H9 (cell line): ENCODE measurements at regions not wholly inside any gene's neighbourhood (a gene's known extent, or its start where the extent isn't known, plus 50 kb on each side); places are given as distances from the start of the nearest gene placed in this dataset.

Experiments
- DNase-seq: peaks from one replicate; pipeline ENCODE4 v3.0.0-alpha.2; 2017
- H2AFZ ChIP-seq: one replicate; pipeline ENCODE4 v1.6.1; 2013; ENCODE audit warnings: mild to moderate bottlenecking, low read length, control low read depth, moderate library complexity
- H2AK5ac ChIP-seq: 2 replicates; pipeline ENCODE4 v1.6.1; 2013; ENCODE audit warnings: low read length, control low read depth, mixed read lengths; ENCODE audit not compliant: insufficient read length
- H2BK120ac ChIP-seq: one replicate; pipeline ENCODE4 v1.6.1; 2013; ENCODE audit warnings: low read depth, mild to moderate bottlenecking, low read length, control low read depth, inconsistent platforms; ENCODE audit not compliant: poor library complexity, severe bottlenecking
- H2BK12ac ChIP-seq: 2 replicates; pipeline ENCODE4 v1.6.1; 2013; ENCODE audit warnings: low read length, control low read depth, mixed read lengths, low read depth; ENCODE audit not compliant: insufficient read length
- H2BK15ac ChIP-seq: 2 replicates; pipeline ENCODE4 v1.6.1; 2013; ENCODE audit warnings: low read depth, low read length, control low read depth
- H2BK20ac ChIP-seq: one replicate; pipeline ENCODE4 v1.6.1; 2013; ENCODE audit warnings: low read depth, mild to moderate bottlenecking, low read length, control low read depth, inconsistent platforms; ENCODE audit not compliant: poor library complexity, severe bottlenecking
- H2BK5ac ChIP-seq: 2 replicates; pipeline ENCODE4 v1.6.1; 2013; ENCODE audit warnings: low read length, control low read depth, mixed read lengths; ENCODE audit not compliant: insufficient read length
- H3K14ac ChIP-seq: 2 replicates; pipeline ENCODE4 v1.6.1; 2013; ENCODE audit warnings: low read length, control low read depth; ENCODE audit not compliant: insufficient read depth
- H3K18ac ChIP-seq: 2 replicates; pipeline ENCODE4 v1.6.1; 2013; ENCODE audit warnings: low read depth, mild to moderate bottlenecking, mixed read lengths, low read length, control low read depth; ENCODE audit not compliant: insufficient read length
- H3K23ac ChIP-seq: 2 replicates; pipeline ENCODE4 v1.6.1; 2013; ENCODE audit warnings: low read length, control low read depth, mixed read lengths, low read depth; ENCODE audit not compliant: insufficient read length
- H3K23me2 ChIP-seq: 2 replicates; pipeline ENCODE4 v1.6.1; 2013; ENCODE audit warnings: low read depth, mild to moderate bottlenecking, mixed read lengths, low read length, control low read depth; ENCODE audit not compliant: insufficient read length, poor library complexity, severe bottlenecking
- H3K27ac ChIP-seq: 2 replicates; pipeline ENCODE4 v1.5.1; 2013; ENCODE audit warnings: low read length, control low read depth, mixed read lengths, low read depth; ENCODE audit not compliant: insufficient read length
- H3K27me3 ChIP-seq: 2 replicates; pipeline ENCODE4 v1.6.1; 2013; ENCODE audit warnings: low read length, control low read depth, inconsistent platforms; ENCODE audit not compliant: insufficient read depth
- H3K4ac ChIP-seq: 2 replicates; pipeline ENCODE4 v1.6.1; 2013; ENCODE audit warnings: low read depth, mild to moderate bottlenecking, control low read depth, inconsistent platforms, low read length, moderate library complexity
- H3K4me1 ChIP-seq: 2 replicates; pipeline ENCODE4 v1.6.1; 2013; ENCODE audit warnings: low read length, control low read depth, inconsistent platforms; ENCODE audit not compliant: insufficient read depth
- H3K4me2 ChIP-seq: 2 replicates; pipeline ENCODE4 v1.6.1; 2013; ENCODE audit warnings: low read length, control low read depth, mixed read lengths; ENCODE audit not compliant: insufficient read length, insufficient read depth
- H3K56ac ChIP-seq: 2 replicates; pipeline ENCODE4 v1.6.1; 2013; ENCODE audit warnings: low read depth, mild to moderate bottlenecking, mixed read lengths, low read length, control low read depth; ENCODE audit not compliant: insufficient read length
- H3K79me1 ChIP-seq: 2 replicates; pipeline ENCODE4 v1.6.1; 2013; ENCODE audit warnings: low read depth, mild to moderate bottlenecking, moderate library complexity, low read length, control low read depth, inconsistent platforms; ENCODE audit not compliant: insufficient read depth, poor library complexity, severe bottlenecking
- H3K79me2 ChIP-seq: 2 replicates; pipeline ENCODE4 v1.6.1; 2013; ENCODE audit warnings: low read length, control low read depth, inconsistent platforms; ENCODE audit not compliant: insufficient read depth
- H3K9ac ChIP-seq: 2 replicates; pipeline ENCODE4 v1.6.1; 2013; ENCODE audit warnings: low read length, control low read depth, mixed read lengths; ENCODE audit not compliant: insufficient read length; ENCODE audit errors: extremely low read depth
- H3K9me3 ChIP-seq: one replicate; pipeline ENCODE4 v1.6.1; 2013; ENCODE audit warnings: low read depth, low read length, inconsistent platforms; ENCODE audit not compliant: control insufficient read depth
- H3T11ph ChIP-seq: one replicate; pipeline ENCODE4 v1.6.1; 2013; ENCODE audit warnings: mild to moderate bottlenecking, low read length, control low read depth, inconsistent platforms
- H4K20me1 ChIP-seq: one replicate; pipeline ENCODE4 v1.6.1; 2013; ENCODE audit not compliant: control insufficient read depth, insufficient read length, insufficient read depth
- H4K5ac ChIP-seq: 2 replicates; pipeline ENCODE4 v1.6.1; 2013; ENCODE audit warnings: low read depth, mild to moderate bottlenecking, mixed read lengths, low read length, control low read depth; ENCODE audit not compliant: insufficient read length
- H4K8ac ChIP-seq: replicated peaks from 2 replicates; pipeline ENCODE4 v1.6.1; 2013; ENCODE audit warnings: low read length, control low read depth, mixed read lengths, low read depth; ENCODE audit not compliant: insufficient read length
- H4K91ac ChIP-seq: 2 replicates; pipeline ENCODE4 v1.6.1; 2013; ENCODE audit warnings: low read depth, mild to moderate bottlenecking, moderate library complexity, mixed read lengths, low read length, control low read depth; ENCODE audit not compliant: insufficient read length
- H3K27ac Mint-ChIP-seq, 3 experiments: 2 replicates in 2 of 3; 3 replicates in 1 of 3; pipeline ENCODE4 v1.8.0; 2020 to 2021; ENCODE audit warnings: mixed read lengths in 3 of 3, mild to moderate bottlenecking in 1 of 3, moderate library complexity in 1 of 3
- H3K27me3 Mint-ChIP-seq: 2 replicates; pipeline ENCODE4 v1.8.0; 2021; ENCODE audit warnings: low read depth, mild to moderate bottlenecking, moderate library complexity, mixed read lengths
- H3K36me3 Mint-ChIP-seq, 3 experiments: 2 replicates in 2 of 3; 3 replicates in 1 of 3; pipeline ENCODE4 v1.8.0; 2020 to 2021; ENCODE audit warnings: low read depth in 3 of 3, mixed read lengths in 3 of 3; ENCODE audit not compliant: insufficient read depth in 1 of 3
- H3K4me1 Mint-ChIP-seq, 2 experiments: 2 replicates each; pipeline ENCODE4 v1.8.0; 2020; ENCODE audit warnings: mixed read lengths in 2 of 2
- H3K4me3 Mint-ChIP-seq, 2 experiments: 2 replicates in 1 of 2; 3 replicates in 1 of 2; pipeline ENCODE4 v1.8.0; 2020 to 2021; ENCODE audit warnings: mild to moderate bottlenecking in 2 of 2, mixed read lengths in 2 of 2, moderate library complexity in 1 of 2
- H3K9me3 Mint-ChIP-seq, 2 experiments: 2 replicates in 1 of 2; 3 replicates in 1 of 2; pipeline ENCODE4 v1.8.0; 2020; ENCODE audit warnings: mild to moderate bottlenecking in 2 of 2, mixed read lengths in 2 of 2, moderate library complexity in 1 of 2
- WGBS: extraction: QIAGEN DNeasy Blood & Tissue Kit; methylation state at CpG from one replicate; pipeline ENCODE4 v1.1.7; 2013; ENCODE audit warnings: missing lambda C conversion rate, low lambda C conversion rate, mixed read lengths; ENCODE audit not compliant: insufficient read length; ENCODE audit errors: extremely low coverage; 5-methylcytosine and 5-hydroxymethylcytosine counted together
- TF ChIP-seq, protein P1 (sequence below): fragments of 200-600 bp; sonication (generic); conservative IDR thresholded peaks from 3 replicates; pipeline ENCODE4 v1.8.0; 2021; ENCODE audit warnings: antibody characterized with exemption, mild to moderate bottlenecking

DNA sequence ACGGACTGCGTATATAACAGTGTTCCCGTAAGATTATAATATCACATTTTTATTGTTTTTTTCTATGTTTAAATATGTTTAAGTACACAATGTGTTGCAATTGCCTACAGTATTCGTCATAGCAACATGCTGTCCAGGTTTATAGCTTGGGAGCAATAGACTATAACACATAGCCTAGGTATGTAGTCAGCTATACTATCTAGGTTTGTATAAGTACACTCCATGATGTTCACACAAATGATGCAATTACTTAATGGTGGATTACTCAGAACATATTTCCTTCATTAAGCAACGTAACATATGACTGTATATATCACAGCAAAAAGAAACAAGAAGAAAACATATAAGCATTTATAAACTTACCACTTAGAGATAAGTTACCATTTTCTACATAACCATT, 160.0 kb downstream of the CBLN1 start:
- H2AK5ac ChIP-seq = no peak overlapping the region
- H3T11ph ChIP-seq = no peak overlapping the region
- no peak overlapping the region for H2BK20ac ChIP-seq
- no peak overlapping the region for H2BK15ac ChIP-seq
- H4K20me1 ChIP-seq = no peaks in the 10 kb centered on the region
- no peak for DNase-seq
- H3K23ac ChIP-seq = no peak overlapping the region
- peaks cover 21% of the 10 kb centered on the region for H3K27me3 Mint-ChIP-seq
- no peaks in the 10 kb centered on the region for H3K4me1 ChIP-seq
- no peak overlapping the region for H3K56ac ChIP-seq
- no peak overlapping the region for H3K4me2 ChIP-seq
- no peaks in the 10 kb centered on the region for H3K79me2 ChIP-seq
- no peaks in the 10 kb centered on the region for H3K36me3 Mint-ChIP-seq
- no peaks in the 10 kb centered on the region for H3K23me2 ChIP-seq
- H4K8ac ChIP-seq = no peak overlapping the region
- no peak overlapping the region for H3K27ac Mint-ChIP-seq
- peaks cover 0 to 2% of the 10 kb centered on the region in 2 experiments; a peak in 2 of 4 replicates for H3K4me1 Mint-ChIP-seq
- TF ChIP-seq, protein P1, sequence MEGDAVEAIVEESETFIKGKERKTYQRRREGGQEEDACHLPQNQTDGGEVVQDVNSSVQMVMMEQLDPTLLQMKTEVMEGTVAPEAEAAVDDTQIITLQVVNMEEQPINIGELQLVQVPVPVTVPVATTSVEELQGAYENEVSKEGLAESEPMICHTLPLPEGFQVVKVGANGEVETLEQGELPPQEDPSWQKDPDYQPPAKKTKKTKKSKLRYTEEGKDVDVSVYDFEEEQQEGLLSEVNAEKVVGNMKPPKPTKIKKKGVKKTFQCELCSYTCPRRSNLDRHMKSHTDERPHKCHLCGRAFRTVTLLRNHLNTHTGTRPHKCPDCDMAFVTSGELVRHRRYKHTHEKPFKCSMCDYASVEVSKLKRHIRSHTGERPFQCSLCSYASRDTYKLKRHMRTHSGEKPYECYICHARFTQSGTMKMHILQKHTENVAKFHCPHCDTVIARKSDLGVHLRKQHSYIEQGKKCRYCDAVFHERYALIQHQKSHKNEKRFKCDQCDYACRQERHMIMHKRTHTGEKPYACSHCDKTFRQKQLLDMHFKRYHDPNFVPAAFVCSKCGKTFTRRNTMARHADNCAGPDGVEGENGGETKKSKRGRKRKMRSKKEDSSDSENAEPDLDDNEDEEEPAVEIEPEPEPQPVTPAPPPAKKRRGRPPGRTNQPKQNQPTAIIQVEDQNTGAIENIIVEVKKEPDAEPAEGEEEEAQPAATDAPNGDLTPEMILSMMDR = no peak
- no peak overlapping the region for H2BK120ac ChIP-seq
- H4K5ac ChIP-seq = no peak overlapping the region
- H3K18ac ChIP-seq = no peak overlapping the region
- no peak overlapping the region for H3K14ac ChIP-seq
- no peaks in the 10 kb centered on the region for H3K9me3 ChIP-seq
- H3K27ac ChIP-seq = no peak overlapping the region
- no peak overlapping the region for H4K91ac ChIP-seq
- H3K4me3 Mint-ChIP-seq = no peak overlapping the region
- H2BK5ac ChIP-seq = no peak overlapping the region
- H3K9me3 Mint-ChIP-seq = no peaks in the 10 kb centered on the region
- H3K79me1 ChIP-seq = no peaks in the 10 kb centered on the region
- no peaks in the 10 kb centered on the region; the same call in 1 of the 2 replicates for H3K27me3 ChIP-seq
- no CpG with 5 or more reads among the region's 5 CpGs for WGBS
- H3K4ac ChIP-seq = no peak overlapping the region
- H2BK12ac ChIP-seq = no peak overlapping the region
- H2AFZ ChIP-seq = no peak overlapping the region
- H3K9ac ChIP-seq = no peak overlapping the region
